K562 (cell line): ENCODE measurements at regions not wholly inside any gene's neighbourhood (a gene's known extent, or its start where the extent isn't known, plus 50 kb on each side); places are given as distances from the start of the nearest gene placed in this dataset.

ENCODE experiments used
- ATAC-seq: fragments of 200-7000 bp; cut with Tn5 transposase; 3 replicates; pipeline ENCODE4 v1.9.1; 2020; ENCODE audit warnings: moderate library complexity
- BruUV-seq: library from RNA; stranded (reverse); fragments of 400-500 nt; replicated peaks from 2 replicates; lab custom pipeline; 2021; lab: Mats Ljungman, UMichigan
- CTCF ChIA-PET: fragments of 300-600 bp; formaldehyde crosslinking; extraction: SDS; loops from one replicate; lab custom pipeline; 2021; ENCODE audit warnings: low intra/inter-chr PET ratio; lab: Yijun Ruan, JAX
- POLR2A ChIA-PET: fragments of 300-600, 350-650 bp; sonication (Branson Sonifier 250); formaldehyde crosslinking; extraction: SDS; loops from one replicate; lab custom pipeline; 2021; ENCODE audit warnings: antibody characterized with exemption, inconsistent platforms; lab: Yijun Ruan, JAX
- DNase-seq, 4 experiments: peaks; one replicate each; pipeline versions ENCODE4 v3.0.0 to v3.0.0-alpha.2; 2011 to 2018; ENCODE audit warnings: low spot score in 3 of 4, mixed read lengths in 3 of 4; ENCODE audit errors: extremely low read depth in 1 of 4
- FAIRE-seq: peaks from 2 replicates; lab custom pipeline; 2011; peaks lifted over from hg19 to GRCh38; lab: Jason Lieb, UNC
- H2AFZ ChIP-seq: 2 replicates; pipeline ENCODE4 v1.6.0; 2011; ENCODE audit warnings: low read depth, low read length, control low read depth, inconsistent platforms
- H3K27ac ChIP-seq: fragments of 200-600 bp; 3 replicates; pipeline ENCODE4 v1.8.0; 2011; ENCODE audit warnings: low read depth, mild to moderate bottlenecking, control low read depth, inconsistent platforms, low read length, moderate library complexity, mixed read lengths; ENCODE audit errors: extremely low read depth
- H3K27me3 ChIP-seq, 2 experiments: fragments of 300-600 bp in 1 of 2; 2 replicates in 1 of 2; 3 replicates in 1 of 2; pipeline versions ENCODE4 v1.6.0 to v1.8.0; 2011; ENCODE audit warnings: inconsistent platforms in 2 of 2, low read length in 2 of 2, mild to moderate bottlenecking in 1 of 2, mixed read lengths in 1 of 2, moderate library complexity in 1 of 2; ENCODE audit not compliant: control insufficient read depth in 2 of 2, insufficient read depth in 2 of 2
- H3K36me3 ChIP-seq: fragments of 300-600 bp; 3 replicates; pipeline ENCODE4 v1.8.0; 2011; ENCODE audit warnings: mild to moderate bottlenecking, low read length, inconsistent platforms; ENCODE audit not compliant: control insufficient read depth, insufficient read depth
- H3K4me1 ChIP-seq, 2 experiments: fragments of 200-600 bp in 1 of 2; replicated peaks in 1 of 2; 2 replicates in 1 of 2; 3 replicates in 1 of 2; pipeline versions ENCODE4 v1.5.1 to v1.8.0; 2011; ENCODE audit warnings: inconsistent platforms in 2 of 2, low read length in 2 of 2, mild to moderate bottlenecking in 1 of 2, mixed read lengths in 1 of 2, moderate library complexity in 1 of 2; ENCODE audit not compliant: control insufficient read depth in 2 of 2, insufficient read depth in 2 of 2
- H3K4me2 ChIP-seq: 2 replicates; pipeline ENCODE4 v1.6.1; 2011; ENCODE audit warnings: low read length, control low read depth, inconsistent platforms, mixed read lengths; ENCODE audit not compliant: insufficient read depth
- H3K4me3 ChIP-seq: fragments of 200-600 bp; sonication (generic), shearing (Covaris generic); 2 replicates; pipeline ENCODE4 v1.5.1; 2016; ENCODE audit warnings: control low read depth, inconsistent platforms
- H3K79me2 ChIP-seq: fragments of 200-600 bp; 3 replicates; pipeline ENCODE4 v1.8.0; 2011; ENCODE audit warnings: low read length, inconsistent platforms; ENCODE audit not compliant: control insufficient read depth, insufficient read depth
- H3K9ac ChIP-seq, 2 experiments: 2 replicates each; pipeline versions ENCODE4 v1.6.0 to v1.6.1; 2011; ENCODE audit warnings: low read depth in 2 of 2, low read length in 2 of 2, control low read depth in 1 of 2, inconsistent platforms in 1 of 2, mild to moderate bottlenecking in 1 of 2, mixed read lengths in 1 of 2; ENCODE audit not compliant: insufficient read depth in 1 of 2
- H3K9me1 ChIP-seq: one replicate; pipeline ENCODE4 v1.6.0; 2011; ENCODE audit warnings: inconsistent platforms, mild to moderate bottlenecking, low read length, moderate library complexity; ENCODE audit not compliant: control insufficient read depth, insufficient read depth
- H3K9me3 ChIP-seq: replicated peaks from 2 replicates; pipeline ENCODE4 v1.5.1; 2011; ENCODE audit warnings: low read depth, low read length, inconsistent platforms; ENCODE audit not compliant: control insufficient read depth, insufficient read depth
- H4K20me1 ChIP-seq: replicated peaks from 2 replicates; pipeline ENCODE4 v1.6.1; 2011; ENCODE audit warnings: low read length, inconsistent platforms, mixed read lengths; ENCODE audit not compliant: control insufficient read depth, insufficient read depth
- E2F5 ChIP-seq: sonication (generic); formaldehyde crosslinking; IDR thresholded peaks from 2 replicates; pipeline ENCODE4 v1.8.0; 2022; ENCODE audit warnings: mild to moderate bottlenecking, missing genetic modification reagents
- NCOA6 ChIP-seq: fragments of 450-650 bp; IDR thresholded peaks from 2 replicates; pipeline ENCODE4 v1.6.1; 2017; ENCODE audit warnings: mild to moderate bottlenecking
- NFYB ChIP-seq: IDR thresholded peaks from 2 replicates; pipeline ENCODE4 v1.6.1; 2011; ENCODE audit warnings: mild to moderate bottlenecking, moderate library complexity; ENCODE audit not compliant: insufficient read length; ENCODE audit errors: extremely low read depth
- NR1H2 ChIP-seq: sonication (generic); formaldehyde crosslinking; IDR thresholded peaks from 2 replicates; pipeline ENCODE4 v1.4.0; 2020; ENCODE audit warnings: mild to moderate bottlenecking, missing genetic modification reagents
- NR3C1 ChIP-seq: sonication (generic); formaldehyde crosslinking; IDR thresholded peaks from 2 replicates; pipeline ENCODE4 v1.8.1; 2022; ENCODE audit warnings: missing genetic modification reagents
- NRF1 ChIP-seq, 2 experiments: fragments of 450-650 bp; IDR thresholded peaks in 1 of 2; conservative IDR thresholded peaks in 1 of 2; 2 replicates each; pipeline ENCODE4 v1.6.1; 2014; ENCODE audit warnings: mild to moderate bottlenecking in 2 of 2
- POLR2AphosphoS2 ChIP-seq: IDR thresholded peaks from 2 replicates; pipeline ENCODE4 v1.6.1; 2012; ENCODE audit warnings: low read length, improper control_type of control experiment
- RFX5 ChIP-seq: IDR thresholded peaks from 2 replicates; pipeline ENCODE4 v1.6.1; 2011; ENCODE audit warnings: low read depth, mild to moderate bottlenecking, improper control_type of control experiment, low read length
- SAP30 ChIP-seq: fragments of 200-600 bp; sonication (generic); IDR thresholded peaks from 2 replicates; pipeline ENCODE4 v1.6.1; 2012; ENCODE audit warnings: borderline replicate concordance, low read depth, mild to moderate bottlenecking, moderate library complexity, low read length, control low read depth, inconsistent platforms; ENCODE audit not compliant: insufficient read depth, poor library complexity, severe bottlenecking
- ZBTB33 ChIP-seq: sonication (generic); formaldehyde crosslinking; IDR thresholded peaks from 2 replicates; pipeline ENCODE4 v1.8.1; 2023; ENCODE audit warnings: mild to moderate bottlenecking, missing genetic modification reagents
- ZNF354B ChIP-seq: fragments of 250-450 bp; sonication (Bioruptor Pico); IDR thresholded peaks from 2 replicates; pipeline ENCODE4 v1.4.0; 2020
- ZNF551 ChIP-seq: fragments of 250-450 bp; sonication (Bioruptor Pico); IDR thresholded peaks from 2 replicates; pipeline ENCODE4 v1.5.0; 2021; ENCODE audit warnings: mild to moderate bottlenecking, moderate library complexity
- ZNF639 ChIP-seq, 2 experiments: fragments of 200-800 bp in 1 of 2; sonication (Bioruptor generic) in 1 of 2; sonication (generic) in 1 of 2; formaldehyde crosslinking in 1 of 2; IDR thresholded peaks in 1 of 2; conservative IDR thresholded peaks in 1 of 2; 2 replicates each; pipeline versions ENCODE4 v1.5.0 to v1.6.1; 2016 to 2020; ENCODE audit warnings: missing compliant biosample characterization in 1 of 2, missing genetic modification characterization in 1 of 2, missing genetic modification reagents in 1 of 2
- WGBS: fragments of 100-300 bp; shearing (Covaris generic); methylation state at CpG from one replicate; pipeline ENCODE4 v1.1.6; 2016; ENCODE audit warnings: low coverage, mixed read lengths; ENCODE audit not compliant: insufficient coverage; ENCODE audit errors: missing lambda C conversion rate; 5-methylcytosine and 5-hydroxymethylcytosine counted together
- in situ Hi-C: fragments of 300-500 bp; cut with MboI; formaldehyde crosslinking; loops from 4 replicates; pipeline ENCODE4 v1.15.0; 2018; ENCODE audit warnings: inconsistent platforms, mixed read lengths
- intact Hi-C: fragments of 100-400 bp; cut with micrococcal nuclease; formaldehyde crosslinking; loops from 2 replicates; pipeline ENCODE4 v1.14.2; 2022

- Histone ChIP-seq H3K4me1 (no peaks in the 10 kb centered on the region), H3K9ac (no peak overlapping the region), H4K20me1 (no peaks in the 10 kb centered on the region), H3K9me3 (no peaks in the 10 kb centered on the region), H3K79me2 (no peaks in the 10 kb centered on the region), H3K27me3 (no peaks in the 10 kb centered on the region; a peak in 2 of 5 replicates), H3K4me2 (no peak overlapping the region), H3K27ac (no peak overlapping the region), H3K4me3 (no peak overlapping the region), H3K36me3 (no peaks in the 10 kb centered on the region), H3K9me1 (no peaks in the 10 kb centered on the region), H2AFZ (no peak overlapping the region)
- intact Hi-C loops = no loop called here
- ChIA-PET CTCF (no interaction called here), POLR2A (no interaction called here)
- no peak for FAIRE-seq
- TF ChIP-seq NRF1 (conservative IDR thresholded peaks at IDR 0.05 in 1 of 2, IDR thresholded peaks at IDR 0.05 in 1 of 2) (peak; percentile 41 to 48; a peak in 2 of 4 replicates), ZNF639 (CRISPR knock-in tag; conservative IDR thresholded peaks at IDR 0.05 in 1 of 2, IDR thresholded peaks at IDR 0.05 in 1 of 2) (no peak)
- no TSS peak for BruUV-seq
- under 1% methylated on average over 10 of the region's 10 CpGs for WGBS
- in situ Hi-C loops = no loop called here
- no peak for DNase-seq
- ATAC-seq = no peak
Observed at GRCh38 chr15:33256874-33257273, 53.9 kb upstream of the RYR3 start.

- H3K27ac ChIP-seq = no peak overlapping the region
- H3K9ac ChIP-seq = no peak overlapping the region
- DNase-seq (no peak), FAIRE-seq (no peak), ATAC-seq (no peak)
- no peak overlapping the region for H2AFZ ChIP-seq
- intact Hi-C loops (no loop called here), in situ Hi-C loops (no loop called here)
- no peaks in the 10 kb centered on the region for H3K4me1 ChIP-seq
- H3K36me3 ChIP-seq = no peaks in the 10 kb centered on the region
- CTCF ChIA-PET = no interaction called here
- no peaks in the 10 kb centered on the region for H4K20me1 ChIP-seq
- H3K9me1 ChIP-seq = no peaks in the 10 kb centered on the region
- H3K79me2 ChIP-seq = no peaks in the 10 kb centered on the region
- 0% methylated on average over 3 of the region's 3 CpGs for WGBS
- POLR2A ChIA-PET = no interaction called here
- no peak overlapping the region for H3K4me3 ChIP-seq
- no peaks in the 10 kb centered on the region for H3K27me3 ChIP-seq
- no TSS peak for BruUV-seq
- no peak overlapping the region for H3K4me2 ChIP-seq
- no peaks in the 10 kb centered on the region for H3K9me3 ChIP-seq
- TF ChIP-seq SAP30 = no peak
- TF ChIP-seq ZBTB33 (CRISPR knock-in tag) = no peak
- no peak for TF ChIP-seq NR1H2 (CRISPR knock-in tag)
- no peak for TF ChIP-seq NR3C1 (CRISPR knock-in tag)
- TF ChIP-seq RFX5 = no peak
- TF ChIP-seq POLR2AphosphoS2 = no peak
- TF ChIP-seq ZNF551 = no peak
- no peak for TF ChIP-seq E2F5 (CRISPR knock-in tag)
- TF ChIP-seq NCOA6 = no peak
- no peak for TF ChIP-seq NFYB
- no peak for TF ChIP-seq ZNF354B (CRISPR knock-in tag)
Observed at GRCh38 chr15:33244471-33244870, 50.0 kb upstream of the FMN1 start.
